Upper lobe of left lung (tissue), 4 donors: ENCODE measurements at regions not wholly inside any gene's neighbourhood (a gene's known extent, or its start where the extent isn't known, plus 50 kb on each side); places are given as distances from the start of the nearest gene placed in this dataset.

Source experiments
- EP300 ChIP-seq, 4 donors: sonication (generic); formaldehyde crosslinking; IDR thresholded peaks; one replicate each; pipeline ENCODE4 v1.5.1; 2017; ENCODE audit warnings: antibody characterized with exemption in 4 of 4, control low read depth in 2 of 4
- POLR2A ChIP-seq, 4 donors: fragments of 450-650 bp; IDR thresholded peaks; one replicate each; pipeline ENCODE4 v1.5.1; 2016 to 2017; ENCODE audit warnings: antibody characterized with exemption in 4 of 4, mild to moderate bottlenecking in 2 of 4
- TF ChIP-seq, protein P1 (sequence below), 6 experiments: fragments of 450-650 bp in 4 of 6; fragments of 200-600 bp in 2 of 6; sonication (generic) in 2 of 6; IDR thresholded peaks; one replicate each; pipeline ENCODE4 v1.5.1; 2016 to 2019; ENCODE audit warnings: antibody characterized with exemption in 6 of 6

DNA sequence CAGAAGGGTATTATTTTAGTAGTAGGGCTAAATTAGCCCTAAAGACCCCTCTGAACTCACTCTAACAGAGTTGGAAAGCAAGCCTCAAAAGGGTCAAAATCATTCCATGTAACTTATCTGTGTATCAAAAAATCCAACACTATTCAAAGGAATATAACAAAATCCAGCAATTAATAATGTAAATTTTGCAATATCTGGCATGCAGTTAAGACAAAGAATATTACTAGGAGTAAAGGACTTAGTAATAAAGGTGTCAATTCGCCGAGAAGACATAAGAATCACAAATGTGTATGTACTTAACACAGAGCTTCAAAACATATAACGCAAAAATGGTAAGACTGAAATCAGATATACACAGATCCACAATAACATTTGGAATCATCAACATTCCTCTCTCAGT is 71.2 kb upstream of the PFN2 start:
- TF ChIP-seq POLR2A (IDR thresholded peaks at IDR 0.05): no peak
- TF ChIP-seq, protein P1, sequence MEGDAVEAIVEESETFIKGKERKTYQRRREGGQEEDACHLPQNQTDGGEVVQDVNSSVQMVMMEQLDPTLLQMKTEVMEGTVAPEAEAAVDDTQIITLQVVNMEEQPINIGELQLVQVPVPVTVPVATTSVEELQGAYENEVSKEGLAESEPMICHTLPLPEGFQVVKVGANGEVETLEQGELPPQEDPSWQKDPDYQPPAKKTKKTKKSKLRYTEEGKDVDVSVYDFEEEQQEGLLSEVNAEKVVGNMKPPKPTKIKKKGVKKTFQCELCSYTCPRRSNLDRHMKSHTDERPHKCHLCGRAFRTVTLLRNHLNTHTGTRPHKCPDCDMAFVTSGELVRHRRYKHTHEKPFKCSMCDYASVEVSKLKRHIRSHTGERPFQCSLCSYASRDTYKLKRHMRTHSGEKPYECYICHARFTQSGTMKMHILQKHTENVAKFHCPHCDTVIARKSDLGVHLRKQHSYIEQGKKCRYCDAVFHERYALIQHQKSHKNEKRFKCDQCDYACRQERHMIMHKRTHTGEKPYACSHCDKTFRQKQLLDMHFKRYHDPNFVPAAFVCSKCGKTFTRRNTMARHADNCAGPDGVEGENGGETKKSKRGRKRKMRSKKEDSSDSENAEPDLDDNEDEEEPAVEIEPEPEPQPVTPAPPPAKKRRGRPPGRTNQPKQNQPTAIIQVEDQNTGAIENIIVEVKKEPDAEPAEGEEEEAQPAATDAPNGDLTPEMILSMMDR (IDR thresholded peaks at IDR 0.05): no peak
- no peak for TF ChIP-seq EP300 (IDR thresholded peaks at IDR 0.05)
